GM12891 (cell line): ENCODE measurements at regions not wholly inside any gene's neighbourhood (a gene's known extent, or its start where the extent isn't known, plus 50 kb on each side); places are given as distances from the start of the nearest gene placed in this dataset.

ENCODE experiments used
- POLR2A ChIP-seq: IDR thresholded peaks from 2 replicates; pipeline ENCODE4 v1.6.1; 2011; ENCODE audit warnings: low read depth, low read length, control low read depth
- TAF1 ChIP-seq: IDR thresholded peaks from 2 replicates; pipeline ENCODE4 v1.6.1; 2011; ENCODE audit warnings: low read depth, low read length, control low read depth

- TF ChIP-seq TAF1 (no peak), POLR2A (no peak)
These were observed 532.7 kb upstream of the FSHR start for GRCh38 chr2:49686897-49687442.
